Activated CD8-positive, alpha-beta memory T cell treated with anti-CD3 and anti-CD28 coated beads for 24 hours (primary cell): ENCODE measurements at regions not wholly inside any gene's neighbourhood (a gene's known extent, or its start where the extent isn't known, plus 50 kb on each side); places are given as distances from the start of the nearest gene placed in this dataset.

ENCODE experiments used
- DNase-seq: peaks from one replicate; pipeline ENCODE4 v3.0.0-alpha.2; 2020

DNA sequence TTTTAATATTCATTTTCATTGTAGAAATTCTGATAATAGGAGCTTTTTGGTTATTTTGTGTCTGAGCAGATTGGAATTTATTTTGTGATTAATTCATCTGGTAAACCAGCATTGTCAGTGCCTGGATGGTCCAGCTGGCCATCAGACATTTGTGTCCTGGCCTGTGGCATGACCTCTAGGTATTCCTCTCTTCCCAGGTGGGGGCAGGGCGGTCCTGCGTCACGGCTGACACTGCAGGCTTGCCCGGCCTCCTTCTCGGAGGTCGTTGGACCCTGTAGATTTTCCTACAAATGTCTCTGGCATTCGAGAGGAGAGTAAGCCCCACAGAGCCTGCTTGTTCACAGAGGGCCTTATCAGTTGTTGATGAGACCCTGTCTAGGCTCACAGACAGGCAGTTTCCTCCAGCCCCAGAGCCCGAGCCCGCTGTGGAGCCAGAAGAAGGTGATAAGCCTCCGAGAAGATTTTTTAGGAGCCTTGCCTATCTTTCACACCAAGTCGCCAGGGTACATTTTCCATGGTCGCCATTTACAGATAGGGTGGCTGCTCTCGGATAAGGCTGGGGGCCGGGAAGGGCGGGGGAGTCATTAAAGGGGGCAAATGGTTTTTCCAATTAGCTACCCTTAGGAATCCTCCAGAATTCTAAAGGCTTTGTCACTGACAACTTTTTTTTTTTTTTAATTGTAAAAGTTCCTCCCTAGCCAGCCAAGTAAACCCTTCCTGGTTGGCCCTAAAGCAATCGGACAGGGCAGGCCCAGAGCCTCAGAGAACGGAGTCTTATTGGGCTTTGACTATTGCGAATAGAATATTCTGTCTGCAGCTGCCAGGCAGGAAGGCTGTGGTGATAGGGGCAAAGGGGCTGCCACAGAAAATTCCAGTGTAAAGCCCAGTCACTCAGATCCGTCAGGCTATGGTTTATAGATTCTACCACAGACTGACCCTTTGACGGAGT, 78.1 kb upstream of the TBX20 start:
- DNase-seq = no peak

- no peak for DNase-seq
Observed at GRCh38 chr7:35329026-35329425, 75.1 kb upstream of the TBX20 start.

- DNase-seq = no peak
Observed at GRCh38 chr7:35319606-35320005, 65.7 kb upstream of the TBX20 start.

GRCh38 chr7:35316549-35316948, 62.6 kb upstream of the TBX20 start:
- no peak for DNase-seq

- DNase-seq = no peak
Observed at GRCh38 chr7:35315517-35315916, 61.6 kb upstream of the TBX20 start.

DNA sequence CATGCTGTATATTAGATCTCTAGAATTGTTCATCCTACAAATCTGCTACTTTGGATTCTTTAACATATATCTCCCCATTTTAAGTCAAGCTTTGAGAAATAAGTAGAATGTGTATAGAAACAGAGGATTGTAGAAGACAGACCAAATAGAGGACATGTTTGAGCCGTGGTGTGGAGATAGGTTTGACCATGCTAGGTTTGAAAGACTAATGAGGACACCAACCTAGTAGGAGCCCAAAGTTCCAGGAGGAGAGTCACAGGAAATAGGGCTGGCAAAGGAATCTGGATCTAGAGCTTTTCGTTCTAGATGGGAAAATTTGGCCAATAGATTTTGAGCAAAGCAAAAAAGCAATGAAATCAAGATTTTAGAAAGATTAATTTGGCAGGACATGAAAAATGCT, 60.5 kb upstream of the TBX20 start:
- DNase-seq = no peak

GRCh38 chr7:35313575-35313974, 59.7 kb upstream of the TBX20 start:
- DNase-seq = no peak
